HG03439 (cell line): ENCODE measurements at regions not wholly inside any gene's neighbourhood (a gene's known extent, or its start where the extent isn't known, plus 50 kb on each side); places are given as distances from the start of the nearest gene placed in this dataset.

Experiments
- ATAC-seq: cut with Tn5 transposase; IDR thresholded peaks from one replicate; pipeline ENCODE4 v1.9.1; 2021; ENCODE audit warnings: mild to moderate bottlenecking, moderate library complexity; ENCODE audit not compliant: unreplicated experiment

DNA sequence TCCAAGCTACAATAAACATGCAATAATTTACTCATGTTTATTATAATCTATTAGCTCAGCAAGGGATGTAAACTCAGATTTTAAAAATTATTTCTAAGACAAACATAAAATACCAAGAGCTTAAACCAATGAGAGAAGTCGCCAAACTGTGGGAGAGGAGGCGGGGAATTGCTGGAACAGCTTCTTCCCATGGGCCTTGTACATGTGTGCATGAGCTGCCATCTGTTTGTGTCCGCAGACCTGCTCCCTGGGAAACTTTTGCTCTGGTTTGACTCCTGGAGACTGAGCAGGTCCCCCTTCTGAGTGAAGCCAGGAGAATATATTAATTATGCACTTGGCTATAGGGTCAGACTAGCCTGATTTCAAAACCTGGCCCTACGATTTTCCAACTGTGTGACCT lies 655.9 kb upstream of the SOX11 start:
- no peak for ATAC-seq

DNA sequence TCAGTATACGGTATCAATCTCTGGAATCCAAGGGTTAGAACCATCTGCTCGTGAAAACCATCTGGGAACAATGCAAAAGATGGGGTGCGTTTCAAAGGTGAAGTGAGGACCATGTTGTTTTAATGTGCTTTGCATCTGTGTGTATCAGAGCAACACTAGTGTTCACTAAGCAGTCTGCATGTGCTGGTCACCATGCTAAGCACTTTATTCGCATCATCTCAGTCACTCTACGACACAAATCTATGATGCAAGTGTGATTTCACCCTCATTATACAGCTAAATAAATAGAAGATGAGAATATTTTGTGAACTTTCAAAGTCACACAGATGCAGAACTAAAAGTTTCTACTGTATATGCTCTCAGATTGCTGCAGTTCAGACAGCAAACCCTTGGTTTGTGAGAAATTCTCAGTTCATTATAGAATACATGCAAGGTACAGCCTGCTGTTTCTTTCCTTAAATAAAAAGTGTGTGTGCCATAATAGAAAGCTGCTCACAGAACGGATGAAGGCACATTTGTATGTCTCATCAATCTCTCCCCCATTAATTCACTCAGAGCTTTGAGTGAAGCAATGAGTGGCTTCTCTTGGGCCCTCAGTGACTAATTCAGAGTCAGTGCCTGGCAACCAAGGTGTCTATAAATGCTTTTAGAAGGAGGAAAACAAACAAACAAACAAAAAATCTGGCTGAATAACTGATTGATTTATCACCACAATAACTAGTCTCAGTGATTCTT lies 652.8 kb upstream of the SOX11 start:
- no peak for ATAC-seq

- ATAC-seq, result no peak
Measured at GRCh38 chr2:5040571-5040970, 651.6 kb upstream of the SOX11 start.

DNA sequence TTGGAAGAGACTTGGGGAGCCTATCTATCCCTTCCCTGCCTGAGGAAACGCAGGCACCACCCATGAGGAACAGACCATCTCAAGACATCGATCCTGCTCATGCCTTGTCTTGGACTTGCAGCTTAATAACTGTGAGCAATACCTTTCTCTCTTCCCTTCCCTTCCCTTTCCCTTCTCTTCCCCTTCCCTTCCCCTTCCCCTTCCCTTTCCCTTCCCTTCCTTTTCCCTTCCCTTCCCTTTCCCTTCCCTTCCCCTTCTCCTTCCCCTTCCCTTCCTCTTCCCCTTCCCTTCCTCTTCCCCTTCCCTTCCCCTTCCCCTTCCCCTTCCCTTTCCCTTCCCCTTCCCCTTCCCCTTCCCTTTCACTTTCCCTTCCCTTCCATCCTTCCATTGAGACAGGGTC lies 650.7 kb upstream of the SOX11 start:
- no peak for ATAC-seq

- no peak for ATAC-seq
Measured at GRCh38 chr2:5042666-5043440, 649.3 kb upstream of the SOX11 start.

GRCh38 chr2:5051300-5051699 lies 640.9 kb upstream of the SOX11 start:
- ATAC-seq, result no peak

- no peak for ATAC-seq
Measured at GRCh38 chr2:5052905-5053304, 639.3 kb upstream of the SOX11 start.

GRCh38 chr2:5057891-5058351 lies 634.3 kb upstream of the SOX11 start:
- ATAC-seq, result no peak

DNA sequence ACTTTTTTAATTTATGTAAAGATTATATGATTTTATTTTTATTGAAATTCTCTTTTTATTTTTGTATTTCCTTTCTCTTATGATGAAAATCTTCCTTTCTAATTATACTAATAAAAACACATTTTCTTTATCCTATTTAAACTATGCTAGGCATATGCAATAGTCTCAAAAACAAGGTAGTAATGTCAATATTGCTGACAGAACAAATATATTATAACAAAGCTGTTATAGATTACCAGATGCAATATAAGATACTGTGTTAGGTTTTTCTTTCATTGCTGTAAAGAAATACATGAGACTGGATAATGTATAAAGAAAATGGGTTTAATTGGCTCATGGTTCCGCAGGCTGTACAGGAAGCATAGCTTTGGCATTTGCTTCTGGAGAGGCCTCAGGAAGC lies 631.2 kb upstream of the SOX11 start:
- ATAC-seq, result no peak

DNA sequence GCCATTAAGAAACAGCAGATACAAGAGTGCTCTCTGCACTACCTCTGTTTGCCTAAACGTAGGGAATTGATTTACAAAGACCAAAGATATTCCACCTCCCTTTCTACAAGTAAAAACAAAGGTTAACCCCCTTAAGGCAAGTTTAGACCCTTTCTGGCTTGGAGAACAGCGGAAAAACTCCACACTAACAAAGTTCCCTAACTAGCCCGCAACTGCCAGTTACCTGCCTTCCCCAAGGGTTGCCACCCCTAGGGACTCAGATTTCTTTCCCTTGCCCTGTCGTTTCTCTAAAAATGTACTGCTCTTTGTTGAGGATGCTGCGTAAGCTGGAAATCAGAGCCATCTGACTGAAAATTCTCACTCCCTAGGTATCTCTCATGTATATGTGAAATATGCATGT lies 627.5 kb upstream of the SOX11 start:
- no peak for ATAC-seq

GRCh38 chr2:5067816-5068215 lies 624.4 kb upstream of the SOX11 start:
- ATAC-seq, result no peak

DNA sequence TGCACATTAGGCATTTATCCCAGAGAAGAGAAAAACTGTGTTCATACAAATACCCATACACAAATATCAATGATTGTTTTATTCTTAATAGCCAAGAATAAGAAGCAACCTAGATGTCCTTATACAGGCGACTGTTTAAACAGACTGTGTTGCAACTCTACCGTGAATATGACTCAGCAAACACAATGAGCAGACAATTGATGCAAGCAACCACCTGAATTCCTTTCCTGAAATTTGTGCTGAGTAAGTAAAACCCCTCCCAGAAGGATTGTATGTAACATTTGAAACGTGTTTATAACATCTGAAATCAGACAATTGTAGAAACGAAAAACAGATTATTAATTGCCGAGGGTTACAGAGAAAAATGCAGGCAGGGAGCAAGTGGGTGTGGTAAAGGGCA lies 621.9 kb upstream of the SOX11 start:
- ATAC-seq, result no peak

DNA sequence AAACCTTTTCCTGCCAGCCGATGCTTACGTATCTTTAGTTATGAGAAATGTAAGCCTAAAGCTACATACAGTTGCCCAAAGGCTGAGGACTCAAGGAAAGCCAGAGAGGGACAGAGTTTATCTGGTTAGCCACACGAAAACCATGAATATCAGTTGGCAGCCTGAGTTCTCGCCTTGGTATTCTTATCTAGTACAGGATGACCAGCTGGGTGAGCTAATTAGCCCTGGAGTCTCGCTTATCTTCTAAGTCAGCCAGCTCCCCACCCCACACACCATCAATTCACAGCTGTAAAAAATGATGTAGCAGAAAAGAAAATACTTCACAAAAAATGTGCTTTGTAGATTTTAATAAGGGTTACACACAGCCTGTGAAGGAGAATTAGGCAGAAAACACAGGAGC lies 617.5 kb upstream of the SOX11 start:
- ATAC-seq, result no peak

GRCh38 chr2:5076599-5076998 lies 615.6 kb upstream of the SOX11 start:
- no peak for ATAC-seq

- ATAC-seq, result no peak
Measured at GRCh38 chr2:5077479-5078089, 614.6 kb upstream of the SOX11 start.

GRCh38 chr2:5083402-5083801 lies 608.8 kb upstream of the SOX11 start:
- no peak for ATAC-seq

DNA sequence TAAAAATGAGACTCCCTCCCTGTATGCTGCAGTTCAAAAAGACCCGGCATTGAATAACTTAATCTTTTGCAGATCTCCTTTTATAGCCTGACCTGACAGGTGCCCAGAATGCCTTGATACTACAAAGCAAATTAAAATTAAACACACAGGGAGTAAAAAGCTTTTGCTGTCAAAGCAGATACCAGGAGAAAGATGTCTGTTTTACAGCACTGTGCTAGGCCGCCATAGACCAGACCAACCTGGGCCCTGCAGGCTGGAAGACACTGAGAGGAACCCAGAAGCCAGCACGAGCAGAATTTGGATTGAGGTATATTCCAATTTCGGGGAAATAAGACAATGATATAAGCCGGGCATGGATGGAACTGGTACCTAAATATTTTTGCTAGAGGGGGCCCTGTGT lies 602.8 kb upstream of the SOX11 start:
- no peak for ATAC-seq

GRCh38 chr2:5093056-5093455 lies 599.1 kb upstream of the SOX11 start:
- ATAC-seq, result no peak

- no peak for ATAC-seq
Measured at GRCh38 chr2:5093518-5093917, 598.7 kb upstream of the SOX11 start.

DNA sequence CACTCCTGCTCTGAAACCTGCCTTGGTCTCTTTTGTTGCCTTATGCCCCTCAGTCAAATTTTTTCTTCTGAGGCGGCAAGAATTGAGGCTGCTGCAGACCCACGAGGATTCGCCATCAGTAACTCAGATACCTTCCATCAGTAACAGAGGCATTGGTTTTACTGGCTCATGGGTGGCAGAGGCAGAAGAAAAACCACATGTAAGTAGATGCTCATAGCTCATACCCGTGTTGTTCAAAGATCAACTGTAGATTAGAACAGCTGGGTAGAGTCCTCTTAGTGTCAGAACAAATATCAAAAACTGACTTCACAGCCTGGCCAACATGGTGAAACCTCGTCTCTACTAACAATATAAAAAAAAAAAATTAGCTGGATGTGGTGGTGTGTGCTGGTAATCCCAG lies 598.0 kb upstream of the SOX11 start:
- ATAC-seq, result no peak

GRCh38 chr2:5098286-5098685 lies 593.9 kb upstream of the SOX11 start:
- ATAC-seq, result no peak

- ATAC-seq, result no peak
Measured at GRCh38 chr2:5102823-5103222, 589.4 kb upstream of the SOX11 start.
